ENCODE measurements at regions not wholly inside any gene's neighbourhood (a gene's known extent, or its start where the extent isn't known, plus 50 kb on each side); places are given as distances from the start of the nearest gene placed in this dataset.

- no peak overlapping the region for H3K27ac ChIP-seq (ENCODE audit: low read depth, low read length)
- peaks cover 14% of the 10 kb centered on the region for H3K4me1 ChIP-seq (ENCODE audit: control insufficient read depth, insufficient read depth, low read length, unreplicated experiment)
- H3K27me3 ChIP-seq (ENCODE audit: insufficient read depth, low read length), result no peaks in the 10 kb centered on the region
- H3K4me3 ChIP-seq (ENCODE audit: low read depth, low read length), result no peak overlapping the region
- H3K36me3 ChIP-seq (ENCODE audit: insufficient read depth, low read length), result no peaks in the 10 kb centered on the region
- H3K79me2 ChIP-seq (ENCODE audit: control insufficient read depth, insufficient read depth, low read length, unreplicated experiment), result no peaks in the 10 kb centered on the region
- H2AFZ ChIP-seq (ENCODE audit: low read length, unreplicated experiment), result no peak overlapping the region
These were observed 298.6 kb downstream of the CDH26 start for GRCh38 chr20:60256811-60257210.

DNA sequence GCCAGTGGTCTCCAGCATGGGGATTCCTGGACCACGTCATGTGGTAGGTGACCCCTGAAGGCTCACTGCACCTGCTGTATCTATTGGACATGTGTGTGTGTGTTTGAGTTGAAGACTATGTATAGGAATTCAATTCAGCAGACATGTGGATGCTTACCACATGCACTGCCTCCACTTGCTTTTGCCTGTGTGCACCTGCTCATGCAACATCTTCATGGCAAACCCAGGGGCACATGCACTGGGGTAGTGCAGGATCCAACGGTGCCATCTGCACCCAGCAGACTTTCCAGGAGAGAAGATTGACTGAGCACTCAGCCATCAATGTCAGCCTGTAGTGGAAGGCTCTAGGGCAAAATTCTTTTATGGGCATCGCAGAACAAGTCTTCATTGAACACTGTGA lies 299.4 kb downstream of the CDH26 start:
- Histone ChIP-seq H2AFZ (ENCODE audit: low read length, unreplicated experiment) (no peak overlapping the region), H3K79me2 (ENCODE audit: control insufficient read depth, insufficient read depth, low read length, unreplicated experiment) (no peaks in the 10 kb centered on the region), H3K4me1 (ENCODE audit: control insufficient read depth, insufficient read depth, low read length, unreplicated experiment) (peaks cover 14% of the 10 kb centered on the region), H3K36me3 (ENCODE audit: insufficient read depth, low read length) (no peaks in the 10 kb centered on the region), H3K27me3 (ENCODE audit: insufficient read depth, low read length) (no peaks in the 10 kb centered on the region), H3K27ac (ENCODE audit: low read depth, low read length) (no peak overlapping the region), H3K4me3 (ENCODE audit: low read depth, low read length) (no peak overlapping the region)

DNA sequence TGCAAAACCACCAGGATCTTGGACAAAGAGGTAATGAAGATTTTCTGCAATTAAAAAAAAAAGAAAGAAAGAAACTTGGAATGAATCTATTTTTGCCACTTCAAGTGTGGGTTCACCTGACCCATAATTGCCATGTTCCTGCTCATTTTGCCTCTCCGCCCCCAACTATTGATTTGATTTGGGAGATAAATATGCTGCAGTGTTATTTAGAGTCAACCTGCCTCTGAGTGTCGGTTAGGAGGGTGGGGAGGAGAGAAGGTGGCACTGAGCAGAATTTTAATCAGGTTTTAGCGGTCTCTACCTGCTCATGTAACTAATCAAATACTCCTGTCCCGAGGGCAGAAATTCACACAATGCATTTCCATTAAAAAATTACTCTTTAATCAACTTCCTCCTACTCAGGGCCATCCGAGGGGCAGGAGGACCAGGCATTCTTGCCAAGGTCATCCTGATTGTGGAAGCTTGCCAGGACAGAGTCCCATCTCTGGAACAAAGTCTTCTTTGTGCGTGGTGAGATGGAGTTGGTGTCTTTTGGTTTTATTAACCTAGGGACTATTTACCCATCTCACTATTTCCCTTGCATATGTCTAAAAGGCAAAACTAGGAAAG lies 300.1 kb downstream of the CDH26 start:
- Histone ChIP-seq H3K79me2 (ENCODE audit: control insufficient read depth, insufficient read depth, low read length, unreplicated experiment) (no peaks in the 10 kb centered on the region), H3K4me1 (ENCODE audit: control insufficient read depth, insufficient read depth, low read length, unreplicated experiment) (peaks cover 14% of the 10 kb centered on the region)

GRCh38 chr20:60261333-60261732 lies 303.1 kb downstream of the CDH26 start:
- Histone ChIP-seq H3K4me1 (ENCODE audit: control insufficient read depth, insufficient read depth, low read length, unreplicated experiment) (no peaks in the 10 kb centered on the region), H3K36me3 (ENCODE audit: insufficient read depth, low read length) (no peaks in the 10 kb centered on the region)

More for the DNA sequence above, 300.1 kb downstream of the CDH26 start:
- Histone ChIP-seq H3K36me3 (ENCODE audit: insufficient read depth, low read length) (no peaks in the 10 kb centered on the region), H3K4me3 (ENCODE audit: low read depth, low read length) (no peak overlapping the region), H2AFZ (ENCODE audit: low read length, unreplicated experiment) (no peak overlapping the region), H3K27me3 (ENCODE audit: insufficient read depth, low read length) (no peaks in the 10 kb centered on the region), H3K27ac (ENCODE audit: low read depth, low read length) (no peak overlapping the region)

DNA sequence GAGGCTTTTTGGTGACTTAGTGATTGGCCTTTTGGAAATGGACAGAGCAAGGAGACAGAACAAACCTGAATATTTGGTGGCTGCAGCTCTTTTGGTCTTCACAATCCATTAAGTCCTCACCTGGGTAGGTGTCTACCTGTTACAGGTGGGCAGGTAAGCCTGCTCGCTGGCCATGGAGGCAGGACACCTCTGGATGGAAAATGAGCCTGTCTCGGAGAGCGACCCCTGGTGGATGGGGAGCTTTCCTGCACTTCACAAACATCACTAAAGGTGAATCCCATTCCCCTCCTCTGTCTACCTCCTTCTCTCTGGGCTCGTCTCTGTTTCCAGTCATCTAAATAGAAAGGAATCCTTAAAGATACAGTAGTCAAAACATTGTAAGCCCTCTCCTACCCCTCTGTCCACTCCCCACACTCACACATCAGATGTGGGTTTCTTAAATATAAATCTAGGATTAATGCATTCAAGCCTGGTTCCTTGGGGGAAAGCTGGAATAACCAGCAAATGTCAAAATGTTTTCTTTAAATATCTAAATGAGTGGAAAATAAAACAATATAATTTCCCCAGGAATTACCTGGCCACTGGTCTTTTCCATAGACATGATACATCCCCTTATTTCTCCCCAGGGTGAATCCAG lies 304.9 kb downstream of the CDH26 start:
- Histone ChIP-seq H3K36me3 (ENCODE audit: insufficient read depth, low read length) (no peaks in the 10 kb centered on the region), H3K27me3 (ENCODE audit: insufficient read depth, low read length) (peaks cover 11% of the 10 kb centered on the region), H3K4me3 (ENCODE audit: low read depth, low read length) (no peak overlapping the region), H3K27ac (ENCODE audit: low read depth, low read length) (no peak overlapping the region), H2AFZ (ENCODE audit: low read length, unreplicated experiment) (no peak overlapping the region), H3K79me2 (ENCODE audit: control insufficient read depth, insufficient read depth, low read length, unreplicated experiment) (no peaks in the 10 kb centered on the region), H3K4me1 (ENCODE audit: control insufficient read depth, insufficient read depth, low read length, unreplicated experiment) (no peaks in the 10 kb centered on the region)

More at GRCh38 chr20:60261333-60261732, 303.1 kb downstream of the CDH26 start:
- H2AFZ ChIP-seq (ENCODE audit: low read length, unreplicated experiment), result no peak overlapping the region
- H3K79me2 ChIP-seq (ENCODE audit: control insufficient read depth, insufficient read depth, low read length, unreplicated experiment), result no peaks in the 10 kb centered on the region
- H3K4me3 ChIP-seq (ENCODE audit: low read depth, low read length), result no peak overlapping the region
- no peak overlapping the region for H3K27ac ChIP-seq (ENCODE audit: low read depth, low read length)
- H3K27me3 ChIP-seq (ENCODE audit: insufficient read depth, low read length), result peaks cover 8% of the 10 kb centered on the region

GRCh38 chr20:60263725-60264709 lies 305.8 kb downstream of the CDH26 start:
- Histone ChIP-seq H3K79me2 (ENCODE audit: control insufficient read depth, insufficient read depth, low read length, unreplicated experiment) (no peaks in the 10 kb centered on the region), H3K4me3 (ENCODE audit: low read depth, low read length) (no peak overlapping the region), H3K27ac (ENCODE audit: low read depth, low read length) (no peak overlapping the region), H3K27me3 (ENCODE audit: insufficient read depth, low read length) (peaks cover 18% of the 10 kb centered on the region), H3K4me1 (ENCODE audit: control insufficient read depth, insufficient read depth, low read length, unreplicated experiment) (no peaks in the 10 kb centered on the region), H3K36me3 (ENCODE audit: insufficient read depth, low read length) (no peaks in the 10 kb centered on the region), H2AFZ (ENCODE audit: low read length, unreplicated experiment) (no peak overlapping the region)

GRCh38 chr20:60266177-60266823 lies 308.1 kb downstream of the CDH26 start:
- Histone ChIP-seq H3K4me1 (ENCODE audit: control insufficient read depth, insufficient read depth, low read length, unreplicated experiment) (no peaks in the 10 kb centered on the region), H3K79me2 (ENCODE audit: control insufficient read depth, insufficient read depth, low read length, unreplicated experiment) (no peaks in the 10 kb centered on the region), H3K36me3 (ENCODE audit: insufficient read depth, low read length) (no peaks in the 10 kb centered on the region), H3K27me3 (ENCODE audit: insufficient read depth, low read length) (peaks cover 23% of the 10 kb centered on the region), H3K27ac (ENCODE audit: low read depth, low read length) (no peak overlapping the region), H2AFZ (ENCODE audit: low read length, unreplicated experiment) (no peak overlapping the region), H3K4me3 (ENCODE audit: low read depth, low read length) (no peak overlapping the region)

- H3K79me2 ChIP-seq (ENCODE audit: control insufficient read depth, insufficient read depth, low read length, unreplicated experiment), result no peaks in the 10 kb centered on the region
- H3K36me3 ChIP-seq (ENCODE audit: insufficient read depth, low read length), result no peaks in the 10 kb centered on the region
These were observed 310.3 kb downstream of the CDH26 start for GRCh38 chr20:60268491-60268890.

DNA sequence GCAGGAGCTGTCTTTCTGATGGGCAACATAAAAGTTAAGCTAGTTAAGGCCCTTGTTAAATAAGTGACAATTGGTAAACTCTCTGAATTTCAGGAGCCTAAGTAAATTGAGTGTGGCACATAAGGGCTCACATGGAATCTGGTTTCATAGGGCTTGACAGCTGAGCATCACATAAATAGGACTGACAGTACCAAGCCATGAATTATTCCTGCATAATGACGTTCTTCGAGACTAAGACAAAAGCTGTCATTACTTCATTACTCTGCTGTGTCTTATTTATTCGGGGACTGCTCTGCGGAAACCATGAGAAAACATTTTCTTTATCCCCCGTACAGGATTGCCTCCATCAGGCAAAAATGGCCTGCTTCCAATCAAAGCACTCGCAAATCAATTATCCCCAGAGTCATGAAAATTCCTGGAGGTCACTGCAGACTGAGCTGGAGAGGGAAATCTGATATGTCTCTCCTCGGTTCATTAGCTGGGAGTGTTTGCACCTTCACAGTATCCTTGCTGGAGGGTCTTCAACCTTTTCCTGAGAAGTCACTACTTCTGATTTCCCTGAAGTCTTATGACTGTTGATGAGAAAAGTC lies 311.4 kb downstream of the CDH26 start:
- Histone ChIP-seq H2AFZ (ENCODE audit: low read length, unreplicated experiment) (no peak overlapping the region), H3K27me3 (ENCODE audit: insufficient read depth, low read length) (peaks cover 28% of the 10 kb centered on the region)

More at GRCh38 chr20:60268491-60268890, 310.3 kb downstream of the CDH26 start:
- no peaks in the 10 kb centered on the region for H3K4me1 ChIP-seq (ENCODE audit: control insufficient read depth, insufficient read depth, low read length, unreplicated experiment)
- H3K4me3 ChIP-seq (ENCODE audit: low read depth, low read length), result no peak overlapping the region
- no peak overlapping the region for H2AFZ ChIP-seq (ENCODE audit: low read length, unreplicated experiment)
- no peak overlapping the region for H3K27ac ChIP-seq (ENCODE audit: low read depth, low read length)
- peaks cover 28% of the 10 kb centered on the region for H3K27me3 ChIP-seq (ENCODE audit: insufficient read depth, low read length)

DNA sequence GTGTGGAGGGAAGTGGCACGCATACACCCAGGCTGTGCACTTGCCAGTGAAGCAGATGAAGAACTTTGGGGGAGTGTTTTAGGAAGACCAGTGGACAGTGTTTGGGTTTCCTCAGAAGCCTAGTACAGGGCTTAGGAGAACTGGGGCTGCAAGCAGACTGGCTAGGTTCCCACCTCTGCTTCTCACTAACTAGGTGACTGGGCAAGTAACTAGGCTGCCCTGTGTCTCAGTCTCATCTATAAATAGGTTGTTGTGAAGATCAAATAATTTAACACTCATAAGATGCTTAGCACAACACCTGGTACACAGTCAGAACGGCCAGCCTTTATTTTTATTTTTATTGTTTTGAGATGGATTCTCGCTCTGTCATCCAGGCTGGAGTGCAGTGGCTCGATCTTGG lies 312.1 kb downstream of the CDH26 start:
- Histone ChIP-seq H2AFZ (ENCODE audit: low read length, unreplicated experiment) (no peak overlapping the region), H3K27ac (ENCODE audit: low read depth, low read length) (no peak overlapping the region), H3K36me3 (ENCODE audit: insufficient read depth, low read length) (no peaks in the 10 kb centered on the region), H3K27me3 (ENCODE audit: insufficient read depth, low read length) (peaks cover 30% of the 10 kb centered on the region), H3K4me1 (ENCODE audit: control insufficient read depth, insufficient read depth, low read length, unreplicated experiment) (no peaks in the 10 kb centered on the region), H3K4me3 (ENCODE audit: low read depth, low read length) (no peak overlapping the region), H3K79me2 (ENCODE audit: control insufficient read depth, insufficient read depth, low read length, unreplicated experiment) (no peaks in the 10 kb centered on the region)

More for the DNA sequence above, 311.4 kb downstream of the CDH26 start:
- no peaks in the 10 kb centered on the region for H3K36me3 ChIP-seq (ENCODE audit: insufficient read depth, low read length)
- H3K4me3 ChIP-seq (ENCODE audit: low read depth, low read length), result no peak overlapping the region
- H3K4me1 ChIP-seq (ENCODE audit: control insufficient read depth, insufficient read depth, low read length, unreplicated experiment), result no peaks in the 10 kb centered on the region
- no peaks in the 10 kb centered on the region for H3K79me2 ChIP-seq (ENCODE audit: control insufficient read depth, insufficient read depth, low read length, unreplicated experiment)
- H3K27ac ChIP-seq (ENCODE audit: low read depth, low read length), result no peak overlapping the region

All from ACC112 (cell line).